C1 segment of cervical spinal cord (tissue), 14 donors: ENCODE measurements at regions not wholly inside any gene's neighbourhood (a gene's known extent, or its start where the extent isn't known, plus 50 kb on each side); places are given as distances from the start of the nearest gene placed in this dataset.
"Not testable (repeated sequence)": the region's sequence is repeated elsewhere in the genome, so short reads cannot be mapped to it uniquely, and the experiment has no call there.

Experiments used
- DNase-seq, 14 donors: peaks; one replicate each; lab custom pipeline; 2025; lab: John Stamatoyannopoulos, UW

DNA sequence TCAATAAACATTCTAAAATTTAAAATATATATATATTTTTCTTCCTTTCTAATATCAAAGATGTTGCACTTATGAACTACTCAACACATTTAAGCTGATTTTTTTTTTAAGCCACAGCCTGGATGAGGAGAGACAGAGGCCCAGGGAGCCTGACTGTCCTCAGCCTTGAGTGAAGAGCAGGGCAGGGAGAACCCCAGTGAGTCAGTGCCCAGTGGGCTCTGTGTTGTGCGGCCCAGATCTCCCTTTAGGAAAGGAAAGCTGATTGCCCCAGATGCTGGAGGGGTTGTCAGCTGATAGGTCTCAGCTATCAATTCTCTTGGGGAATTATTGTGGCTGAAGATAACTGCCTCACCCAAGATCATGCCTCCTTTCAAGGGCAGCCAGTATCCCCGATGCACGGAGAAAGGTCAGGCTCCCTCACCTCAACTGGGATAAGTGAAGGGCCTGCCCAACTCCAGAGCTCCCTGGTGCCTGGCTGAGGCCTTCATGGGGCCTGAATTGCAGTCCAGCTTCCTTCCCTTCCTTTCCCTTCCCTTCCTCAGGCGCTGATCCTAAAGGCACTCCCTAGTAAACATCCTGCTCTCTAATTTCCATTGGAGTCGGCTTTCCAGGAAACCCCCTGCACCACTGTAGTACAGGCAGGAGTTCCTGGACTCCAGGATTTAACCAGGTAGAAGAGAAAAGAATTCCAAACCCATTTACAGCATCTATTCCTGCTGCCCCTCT, 106.9 kb upstream of the ATL2 start:
- DNase-seq: no peak

DNA sequence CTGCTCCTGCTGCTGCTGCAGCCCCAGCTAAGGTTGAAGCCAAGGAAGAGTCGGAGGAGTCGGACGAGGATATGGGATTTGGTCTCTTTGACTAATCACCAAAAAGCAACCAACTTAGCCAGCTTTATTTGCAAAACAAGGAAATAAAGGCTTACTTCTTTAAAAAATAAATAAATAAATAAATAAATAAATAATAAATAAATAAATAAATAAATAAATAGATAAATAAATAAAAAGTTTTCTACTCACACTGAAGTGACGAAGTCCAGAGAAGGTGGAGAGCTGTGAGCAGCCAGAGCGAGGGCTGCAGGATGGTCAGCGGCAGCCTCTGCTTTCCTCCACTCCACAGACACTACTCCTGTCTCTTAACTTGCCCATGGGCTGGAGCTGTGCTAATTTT, 105.6 kb upstream of the ATL2 start:
- DNase-seq: not testable (repeated sequence)

DNA sequence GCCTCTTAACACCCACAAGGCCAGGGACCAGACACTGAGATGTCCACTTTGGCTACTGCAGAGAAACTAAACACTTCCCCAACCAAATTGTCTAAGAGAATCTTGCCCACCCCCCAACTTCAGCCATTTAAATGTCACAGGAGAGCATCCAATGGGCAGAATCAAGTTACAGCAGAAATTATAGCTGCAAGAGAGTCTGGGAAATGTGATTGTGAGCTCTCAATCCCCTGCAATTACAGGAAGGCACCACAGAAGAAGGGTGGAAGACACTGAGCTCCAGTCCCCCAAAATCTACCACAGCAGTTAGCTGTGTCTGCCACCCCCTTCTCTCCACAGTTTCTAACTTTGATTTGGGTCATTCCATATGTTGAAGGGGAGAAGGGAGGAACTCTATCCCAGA, 103.5 kb upstream of the ATL2 start:
- DNase-seq: no peak

DNA sequence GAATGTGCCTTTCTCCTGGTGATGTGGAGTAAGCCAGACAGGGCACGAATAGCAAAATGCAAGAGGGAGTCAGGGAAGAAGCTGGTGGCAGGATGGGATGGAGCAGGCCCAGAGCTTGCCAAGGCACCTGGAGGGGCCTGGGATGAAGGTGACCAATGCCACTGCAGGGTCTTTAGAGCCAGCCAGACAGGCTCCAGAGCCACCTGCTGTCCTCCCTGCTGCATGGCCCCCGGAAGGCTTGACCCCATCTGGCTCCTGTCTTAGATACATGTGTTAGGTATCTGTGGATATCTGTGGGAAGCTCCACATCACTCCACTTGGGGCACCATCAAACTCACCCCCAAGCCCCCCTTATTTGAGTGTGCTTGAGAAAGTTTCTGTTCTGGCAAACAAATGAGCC, 99.9 kb upstream of the ATL2 start:
- DNase-seq: no peak

DNA sequence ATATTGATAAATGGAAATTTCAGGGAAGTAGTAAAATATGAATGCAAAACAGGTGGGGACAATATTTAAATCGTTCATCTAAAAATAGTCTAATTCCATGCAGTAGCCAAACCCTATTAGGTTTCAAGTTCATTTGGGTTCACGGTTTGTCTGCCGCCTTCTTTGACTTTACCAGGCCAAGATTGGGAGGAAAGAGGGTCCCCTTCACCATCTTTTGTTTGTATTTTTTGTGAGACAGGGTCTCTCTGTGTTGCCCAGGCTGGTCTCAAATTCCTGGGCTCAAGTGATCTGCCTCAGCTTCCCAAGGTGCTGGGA, 98.5 kb upstream of the ATL2 start:
- no peak for DNase-seq

DNA sequence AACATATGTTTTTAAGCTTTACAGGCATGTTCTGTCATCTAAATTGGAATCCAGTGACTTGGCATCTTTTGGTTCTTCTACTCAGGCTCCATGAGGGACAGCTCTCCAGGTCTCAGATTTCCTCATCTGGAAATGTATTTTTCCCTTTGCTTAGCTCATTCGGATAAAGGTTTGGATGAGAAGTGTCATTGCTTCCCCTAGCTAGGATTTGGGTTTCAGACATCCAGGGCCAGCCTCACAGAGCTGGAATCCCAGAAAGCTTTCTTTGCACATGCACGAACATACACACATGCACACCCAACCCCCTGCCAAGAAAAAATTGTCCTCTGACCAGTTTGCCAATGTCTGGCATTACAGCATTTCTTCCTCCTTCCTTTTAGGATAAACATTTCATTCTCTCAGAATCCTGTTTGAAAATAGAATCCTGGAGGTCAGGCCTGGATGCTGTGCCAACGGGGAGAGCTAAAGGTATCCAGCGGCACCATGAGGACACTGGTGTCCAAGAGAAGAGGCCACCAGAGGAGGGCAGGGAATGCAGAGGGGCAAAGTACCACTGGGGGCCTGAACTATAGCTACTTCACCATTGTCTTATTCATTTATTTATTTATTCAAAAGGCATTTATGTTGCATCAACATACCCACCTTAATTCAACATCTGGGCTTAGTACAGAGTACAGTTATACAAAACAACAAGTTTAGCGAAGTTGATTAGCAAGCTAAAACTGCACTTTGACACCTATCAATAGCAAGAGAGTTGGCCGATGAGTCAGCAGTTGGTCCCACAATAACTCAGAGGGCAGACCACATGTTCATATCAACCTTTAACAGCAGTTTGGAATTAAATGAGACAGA, 97.9 kb upstream of the ATL2 start:
- no peak for DNase-seq

DNA sequence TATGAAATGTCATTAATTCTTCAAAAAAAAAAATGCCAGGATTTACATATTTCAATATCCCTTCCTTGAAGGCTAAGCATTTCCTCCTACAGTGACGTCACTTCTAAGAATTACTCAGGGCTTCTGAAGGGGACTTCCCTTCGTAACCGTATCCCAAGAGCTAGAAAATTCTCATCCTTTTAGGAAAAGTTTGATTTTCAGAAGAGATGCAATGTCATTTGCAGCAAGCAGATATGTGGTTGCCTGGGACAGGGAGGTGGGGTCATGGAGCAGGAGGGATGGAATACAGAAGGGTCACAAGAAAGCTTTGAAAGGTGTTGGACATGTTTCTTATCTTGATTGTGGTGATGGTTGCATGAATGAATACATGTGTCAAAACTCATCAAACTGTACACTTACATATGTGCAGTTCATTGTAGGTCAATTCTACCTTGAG, 97.0 kb upstream of the ATL2 start:
- DNase-seq: no peak

DNA sequence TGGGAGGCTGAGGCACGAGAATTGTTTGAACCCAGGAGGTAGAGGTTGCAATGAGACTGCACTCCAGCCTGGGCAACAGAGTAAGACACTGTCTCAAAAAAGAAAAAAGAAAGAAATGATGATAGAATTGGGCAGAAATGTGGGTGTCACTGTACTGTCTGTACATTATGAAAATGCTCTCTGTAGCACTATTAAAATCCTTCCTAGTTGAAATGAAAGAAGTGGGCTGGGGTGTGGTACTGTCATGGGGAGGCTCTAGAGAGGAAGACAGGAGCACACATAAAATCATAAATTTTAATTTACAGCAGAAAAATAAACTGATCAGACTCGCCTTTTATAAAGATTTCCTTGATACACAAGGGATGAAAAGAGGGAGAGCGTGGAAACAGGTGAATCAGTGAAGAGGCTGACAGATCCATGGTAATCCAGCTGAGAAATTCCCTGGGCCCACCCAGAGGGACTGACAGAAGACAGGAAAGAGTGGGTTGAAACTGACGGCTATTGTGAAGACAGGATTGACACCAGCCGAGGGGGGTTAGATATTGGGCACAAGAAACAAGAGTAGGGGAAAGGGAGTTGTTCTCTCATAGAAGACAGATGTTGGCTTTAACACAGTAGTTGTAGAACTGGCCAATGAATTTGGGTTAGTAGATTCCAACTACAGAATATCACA, 96.4 kb upstream of the ATL2 start:
- DNase-seq: no peak

DNA sequence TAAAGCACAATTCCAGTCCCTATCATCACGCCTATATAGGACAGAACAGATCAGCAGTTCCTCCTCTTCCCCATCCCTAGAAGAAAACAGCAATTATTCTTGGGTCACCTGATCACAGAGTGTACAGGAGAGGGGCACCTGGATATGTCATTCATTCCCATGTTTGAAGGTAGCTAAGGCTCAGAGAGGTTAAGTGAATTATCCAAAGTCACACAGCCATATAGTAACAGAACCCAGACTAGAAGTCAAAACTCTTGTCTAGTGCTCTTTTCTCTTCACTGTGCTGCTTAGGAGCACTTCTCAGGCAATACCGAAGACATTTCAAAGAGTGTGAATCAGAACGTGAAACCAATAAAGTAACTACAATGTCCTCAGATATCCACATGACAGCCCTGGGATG, 93.0 kb upstream of the ATL2 start:
- no peak for DNase-seq

DNA sequence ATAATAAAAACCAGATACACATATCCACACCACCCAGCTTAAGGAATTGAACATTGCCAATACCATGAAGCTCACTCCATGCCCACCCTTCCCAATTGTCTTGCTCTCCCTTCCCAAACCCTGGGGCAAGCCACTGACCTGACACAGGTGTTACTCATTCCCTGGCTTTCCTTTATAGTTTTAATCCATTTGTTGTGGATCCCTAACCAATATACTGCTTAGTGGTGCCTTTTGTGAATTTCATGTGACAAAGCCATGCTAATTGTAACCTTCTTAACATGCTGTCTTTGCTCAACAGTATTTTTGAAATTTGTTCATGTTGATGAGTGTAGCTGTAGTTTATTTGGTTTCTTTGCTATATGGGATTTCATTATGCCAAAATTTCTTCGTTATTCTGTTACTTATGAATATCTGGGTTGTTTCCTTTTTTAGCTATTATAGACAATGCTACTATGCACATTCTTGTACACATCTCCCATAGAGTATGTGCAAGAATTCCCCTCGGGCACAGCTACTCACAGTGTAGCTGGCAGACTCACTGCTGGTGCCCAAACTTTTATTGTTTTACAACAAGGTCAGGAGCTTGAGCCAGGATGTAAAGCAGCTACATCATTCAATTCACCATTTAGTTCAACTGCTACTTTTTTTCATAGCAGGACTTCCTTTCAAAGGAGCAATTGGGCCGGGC, 90.8 kb upstream of the ATL2 start:
- no peak for DNase-seq

DNA sequence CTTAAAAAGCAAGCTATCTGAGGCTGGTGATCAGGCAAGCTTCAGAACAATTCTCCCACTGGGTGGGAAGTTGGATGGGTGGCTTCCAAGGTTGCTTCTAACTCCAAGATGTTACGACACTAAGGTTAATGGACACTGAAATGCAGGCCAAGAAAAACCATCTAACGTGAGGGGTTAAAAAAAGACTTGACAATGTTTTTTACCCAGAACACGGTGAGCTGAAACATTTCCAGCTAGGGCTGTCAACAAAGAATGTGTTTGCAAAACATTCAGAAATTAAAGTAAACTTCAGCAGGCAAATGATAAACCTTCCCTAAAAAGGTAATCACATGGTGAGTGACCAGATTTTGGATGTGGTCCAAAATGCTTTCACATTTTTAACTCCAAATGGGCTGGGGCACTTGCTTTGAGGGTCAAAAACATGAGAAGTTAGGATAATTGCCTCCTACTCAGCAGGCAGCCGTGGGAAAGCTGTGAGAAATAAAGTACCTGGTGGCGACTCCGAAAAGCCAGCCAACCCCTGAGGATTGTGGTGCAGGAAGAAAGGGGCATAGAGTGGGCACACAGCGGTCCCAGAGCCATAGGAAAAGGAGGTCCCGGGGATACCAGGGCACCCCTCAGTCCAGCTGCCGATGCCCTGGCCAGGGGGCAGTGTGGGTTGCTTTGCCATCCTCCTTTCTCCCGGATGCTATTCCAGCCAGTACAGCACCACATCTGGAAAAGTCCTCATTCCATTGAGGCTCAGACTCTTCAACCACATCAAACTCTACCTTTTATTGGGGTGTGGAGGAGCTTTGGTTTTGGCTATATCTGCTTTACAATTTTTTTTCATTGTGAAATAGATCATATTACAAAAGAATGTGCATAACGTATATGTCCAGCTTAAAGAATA, 90.0 kb upstream of the ATL2 start:
- no peak for DNase-seq

DNA sequence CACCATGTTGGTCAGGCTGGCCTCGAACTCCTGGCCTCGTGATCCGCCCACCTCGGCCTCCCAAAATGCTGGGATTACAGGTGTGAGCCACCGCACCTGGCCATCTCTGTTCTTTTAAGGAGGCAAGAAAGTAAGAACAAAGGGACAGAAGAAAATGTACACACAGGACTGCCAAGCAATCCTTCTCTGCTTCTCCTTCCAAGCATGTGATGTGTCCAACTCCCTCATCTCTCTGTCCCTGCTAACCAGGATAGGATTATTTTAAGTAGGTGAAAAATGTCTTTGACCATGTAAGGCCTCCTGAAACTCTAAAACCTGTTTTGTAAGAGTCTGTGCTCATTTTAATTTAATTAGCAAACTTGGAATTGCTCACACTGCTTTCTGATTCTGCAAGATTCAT, 89.3 kb upstream of the ATL2 start:
- no peak for DNase-seq

DNA sequence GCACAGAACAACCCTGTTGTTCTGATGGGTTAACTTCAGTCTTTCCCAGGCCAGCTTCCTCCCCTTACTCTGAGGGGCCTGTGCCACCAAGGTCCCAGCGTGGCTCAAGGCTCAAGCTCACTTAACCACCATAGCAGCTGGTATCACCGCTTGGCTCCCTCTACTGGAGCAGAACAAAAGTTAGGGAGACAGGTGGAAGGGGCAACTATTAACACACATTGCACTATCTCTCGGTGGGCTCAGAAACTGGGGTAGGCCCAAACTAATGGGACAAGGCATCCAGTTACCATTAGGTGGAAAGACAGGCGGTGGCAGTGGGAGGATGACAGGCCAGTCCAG, 88.7 kb upstream of the ATL2 start:
- no peak for DNase-seq

DNA sequence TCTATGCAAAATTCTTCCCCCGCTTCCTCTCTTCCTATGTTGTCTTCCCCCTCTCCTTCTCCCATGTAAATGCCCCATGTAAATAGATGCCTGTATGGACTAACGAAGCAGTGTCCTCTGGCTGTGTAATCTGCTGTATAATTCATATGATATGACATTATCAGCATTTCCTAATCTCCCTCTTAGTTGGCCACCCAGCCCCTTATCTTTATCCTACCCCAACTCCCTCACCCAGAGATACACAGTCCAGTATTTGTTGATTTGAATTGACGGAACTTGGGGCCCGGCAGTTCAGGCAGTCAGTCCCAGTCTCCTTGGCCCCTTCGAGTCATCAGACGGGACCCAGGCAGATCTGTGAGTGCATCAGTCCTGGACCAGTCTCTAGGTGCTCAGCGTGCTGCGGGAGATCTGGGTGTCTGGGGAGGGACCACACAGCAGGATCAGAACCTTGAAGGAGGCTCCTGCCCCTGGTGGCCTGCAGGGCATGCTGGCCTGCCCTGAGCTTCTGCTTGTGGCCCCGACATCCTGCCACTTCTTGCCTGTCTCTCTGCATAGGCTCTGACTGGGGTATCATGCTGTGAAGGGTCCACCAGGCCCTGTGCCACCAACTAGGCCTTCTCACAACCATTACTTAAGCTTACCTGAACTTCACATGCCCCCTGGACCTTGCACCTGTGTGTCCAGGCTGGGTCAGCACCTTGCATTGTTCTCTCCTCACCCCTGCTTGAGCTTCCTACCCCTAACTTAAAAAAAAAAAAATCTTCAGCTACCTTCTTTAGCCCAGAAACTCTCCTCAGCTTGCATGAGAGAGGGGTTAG, 88.1 kb upstream of the ATL2 start:
- DNase-seq: no peak

DNA sequence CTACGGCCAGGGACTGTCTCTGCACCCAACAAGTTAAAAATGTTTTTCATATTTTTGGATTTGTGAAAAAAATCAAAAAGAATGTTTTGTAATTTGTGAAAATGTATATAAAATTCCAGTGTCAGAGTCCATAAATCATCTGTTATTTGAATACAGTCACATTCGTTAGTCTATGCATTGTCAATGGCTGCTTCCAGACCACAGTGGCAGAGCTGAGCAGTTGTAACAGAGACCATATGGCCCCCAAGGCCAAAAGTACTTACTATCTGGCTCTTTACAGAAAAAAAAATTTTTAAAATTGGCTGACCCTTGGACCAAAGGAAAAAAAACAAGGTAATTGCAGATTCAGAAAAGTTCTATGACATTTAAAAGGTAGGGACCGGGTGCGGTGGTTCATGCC, 86.7 kb upstream of the ATL2 start:
- DNase-seq: no peak

DNA sequence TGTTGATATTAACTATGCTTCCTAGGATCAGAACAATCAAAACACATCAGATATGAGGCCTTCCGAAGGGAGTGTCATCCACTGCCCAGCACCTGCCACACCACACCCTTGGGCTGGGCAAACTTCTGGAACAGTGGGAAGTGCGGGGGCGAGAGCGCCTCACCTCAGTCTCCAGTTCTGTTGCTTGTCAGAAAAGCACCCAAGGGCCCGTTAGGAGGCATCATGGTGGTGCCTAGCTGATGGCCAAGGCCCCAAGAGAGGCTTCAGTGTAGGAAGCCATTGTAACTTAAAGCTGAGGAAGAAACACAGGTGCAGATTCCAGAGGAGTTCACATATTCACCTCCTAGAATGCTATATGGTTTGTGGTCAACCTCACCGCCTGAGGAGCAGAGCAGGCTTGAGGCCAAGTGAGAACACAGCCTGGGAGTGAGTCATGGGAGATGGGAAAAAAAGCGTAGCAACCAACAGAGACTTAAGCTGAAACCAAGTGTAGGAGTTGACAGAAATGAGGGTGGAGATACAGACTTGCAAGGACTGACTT, 85.1 kb upstream of the ATL2 start:
- DNase-seq: no peak

DNA sequence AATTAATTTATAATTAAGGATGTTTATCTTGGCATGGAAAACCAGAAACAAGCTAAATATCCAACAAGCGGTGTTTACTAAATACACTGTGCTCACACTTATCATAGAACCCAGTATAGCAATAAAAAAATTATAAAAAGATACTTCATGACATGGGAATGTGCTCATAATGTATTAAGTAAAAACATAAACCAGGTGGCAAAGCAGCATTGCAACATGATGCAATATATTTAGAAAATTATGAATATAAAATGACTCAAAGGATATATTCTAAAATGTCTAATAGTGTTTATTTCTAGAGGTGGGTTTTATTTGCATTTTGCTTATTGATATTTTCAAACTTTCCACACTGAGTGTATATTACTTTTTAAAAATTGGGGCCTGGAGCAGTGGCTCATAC, 84.4 kb upstream of the ATL2 start:
- no peak for DNase-seq

DNA sequence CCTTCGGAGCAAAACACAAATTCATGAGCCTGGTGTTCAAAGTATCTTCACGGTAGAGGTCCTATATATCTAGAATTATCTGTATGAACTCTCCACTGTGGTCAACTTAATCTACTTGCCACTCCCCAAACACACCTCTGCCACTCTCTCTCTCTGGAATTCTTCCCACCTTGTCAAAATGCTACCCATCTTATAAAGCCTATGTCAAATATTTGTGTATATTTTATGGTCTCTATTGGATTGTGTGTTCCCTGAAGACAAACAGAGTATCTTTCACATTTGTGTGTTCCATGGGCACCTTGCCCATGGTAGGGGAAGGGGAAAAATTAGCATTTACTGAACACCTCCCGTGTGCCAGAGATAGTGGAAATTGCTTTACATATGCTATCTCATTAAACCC, 83.2 kb upstream of the ATL2 start:
- no peak for DNase-seq

DNA sequence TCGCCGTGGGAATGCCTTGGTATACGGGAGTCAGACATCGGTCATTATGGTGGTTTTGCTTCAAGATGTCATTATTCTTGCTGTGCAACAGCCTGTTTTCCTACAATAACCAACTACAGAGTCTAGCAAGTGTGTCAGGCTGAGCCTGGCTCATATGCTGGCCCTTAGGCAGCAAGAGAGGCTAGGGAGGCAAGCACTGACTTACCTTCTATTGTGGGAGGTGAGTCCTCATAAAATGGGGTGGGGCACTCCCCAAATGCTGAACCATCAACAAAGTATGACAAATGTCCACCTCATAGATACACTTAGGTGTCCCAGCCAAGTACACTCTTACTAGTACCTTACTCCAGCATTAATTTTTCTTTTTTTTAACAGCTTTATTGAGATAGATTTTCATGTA, 77.0 kb upstream of the ATL2 start:
- no peak for DNase-seq

DNA sequence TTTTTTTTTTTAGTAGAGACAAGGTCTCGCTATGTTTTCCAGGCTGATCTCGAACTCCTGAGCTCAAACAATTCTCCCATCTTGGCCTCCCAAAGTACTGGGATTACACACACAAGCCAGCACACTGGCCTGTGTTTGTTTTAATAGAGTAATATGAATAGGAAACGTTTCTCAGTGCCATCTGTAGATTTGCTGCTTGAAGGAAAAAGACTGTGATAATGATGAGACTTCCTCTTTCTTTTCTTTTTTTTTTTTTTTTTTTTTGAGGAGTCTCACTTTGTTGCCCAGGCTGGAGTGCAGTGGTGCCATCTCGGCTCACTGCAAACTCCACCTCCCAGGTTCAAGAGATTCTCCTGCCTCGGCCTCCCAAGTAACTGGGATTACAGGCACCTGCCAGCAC, 74.7 kb upstream of the ATL2 start:
- not testable (repeated sequence) for DNase-seq
